Activated CD8-positive, alpha-beta T cell treated with anti-CD3 and anti-CD28 coated beads for 36 hours (primary cell): ENCODE measurements at regions not wholly inside any gene's neighbourhood (a gene's known extent, or its start where the extent isn't known, plus 50 kb on each side); places are given as distances from the start of the nearest gene placed in this dataset.

ENCODE experiments used
- ATAC-seq: fragments of 200-7000 bp; cut with Tn5 transposase; one replicate; pipeline ENCODE4 v1.10.0; 2021; ENCODE audit warnings: mild to moderate bottlenecking, moderate library complexity
- CTCF ChIA-PET: fragments of 350-600 bp; sonication (Branson Sonifier 250); formaldehyde crosslinking; loops from one replicate; lab custom pipeline; 2021; ENCODE audit warnings: antibody characterized with exemption; lab: Charles Lee
- POLR2A ChIA-PET: fragments of 350-600 bp; sonication (Branson Sonifier 250); formaldehyde crosslinking; loops from one replicate; lab custom pipeline; 2021; ENCODE audit warnings: antibody characterized with exemption; lab: Charles Lee
- DNase-seq: peaks from one replicate; pipeline ENCODE4 v3.0.0-alpha.2; 2020
- H3K27ac Mint-ChIP-seq: one replicate; pipeline ENCODE4 v1.8.0; 2021; ENCODE audit warnings: mild to moderate bottlenecking, mixed read lengths
- H3K27me3 Mint-ChIP-seq: one replicate; pipeline ENCODE4 v1.8.0; 2021; ENCODE audit warnings: mixed read lengths
- H3K36me3 Mint-ChIP-seq: one replicate; pipeline ENCODE4 v1.8.0; 2021; ENCODE audit warnings: low read depth, mixed read lengths
- H3K4me1 Mint-ChIP-seq: one replicate; pipeline ENCODE4 v1.8.0; 2021; ENCODE audit warnings: low read depth, mixed read lengths
- H3K4me3 Mint-ChIP-seq: one replicate; pipeline ENCODE4 v1.8.0; 2021; ENCODE audit warnings: mild to moderate bottlenecking, moderate library complexity, mixed read lengths
- H3K9me3 Mint-ChIP-seq: one replicate; pipeline ENCODE4 v1.8.0; 2021; ENCODE audit warnings: mixed read lengths
- CTCF ChIP-seq: fragments of 200-600 bp; IDR thresholded peaks from one replicate; pipeline ENCODE4 v1.8.0; 2022; ENCODE audit warnings: antibody characterized with exemption, mild to moderate bottlenecking
- intact Hi-C: fragments of 100-400 bp; cut with micrococcal nuclease; formaldehyde crosslinking; loops from one replicate; pipeline ENCODE4 v1.10.0; 2022

DNA sequence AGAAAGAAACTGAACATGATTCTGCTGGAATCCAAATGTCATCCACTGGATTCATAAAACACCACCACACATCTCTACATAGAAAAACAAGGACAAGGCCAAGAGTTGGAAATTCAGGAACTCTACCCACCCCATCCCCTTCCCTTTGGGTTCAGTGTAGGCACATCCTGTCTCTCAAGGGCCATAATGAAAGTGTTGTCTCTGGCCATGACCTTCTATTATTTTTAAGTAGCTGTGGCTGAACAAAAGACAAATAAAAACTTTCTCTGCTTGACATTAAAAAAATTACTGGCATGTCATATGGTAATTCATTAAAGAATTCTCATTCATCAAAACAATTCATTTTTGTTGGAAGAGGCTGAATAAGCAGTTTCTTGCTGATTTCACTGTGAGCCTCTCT, 54.9 kb upstream of the ZBTB18 start:
- ChIA-PET CTCF (no interaction called here), POLR2A (no interaction called here)
- ATAC-seq (no peak), DNase-seq (no peak)
- TF ChIP-seq CTCF = no peak
- no peaks in the 10 kb centered on the region for H3K36me3 Mint-ChIP-seq
- peaks cover 3% of the 10 kb centered on the region for H3K9me3 Mint-ChIP-seq
- no peak overlapping the region for H3K27ac Mint-ChIP-seq
- H3K4me3 Mint-ChIP-seq = no peak overlapping the region
- H3K27me3 Mint-ChIP-seq = no peaks in the 10 kb centered on the region
- intact Hi-C loops = no loop called here
- H3K4me1 Mint-ChIP-seq = no peaks in the 10 kb centered on the region

DNA sequence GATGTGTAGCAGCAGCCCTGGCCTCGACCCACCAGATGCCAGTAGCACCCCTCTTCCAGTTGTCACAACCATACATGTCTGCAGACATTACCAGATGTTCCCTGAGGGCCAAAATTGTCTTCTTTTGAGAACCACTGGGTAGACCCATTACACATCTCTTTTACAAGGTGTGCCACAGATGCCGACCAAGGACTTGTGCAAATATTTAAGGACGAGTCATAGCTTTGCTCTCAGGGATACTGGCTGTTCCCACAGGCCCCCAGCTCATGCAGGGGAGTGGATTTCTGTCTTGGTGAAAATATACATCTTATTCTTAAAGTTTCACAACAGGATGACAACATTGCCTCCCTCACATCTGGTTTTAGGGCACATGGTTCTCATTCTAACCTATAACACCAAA, 59.4 kb upstream of the ZBTB18 start:
- Mint-ChIP-seq H3K27me3 (no peaks in the 10 kb centered on the region), H3K27ac (no peak overlapping the region), H3K36me3 (no peaks in the 10 kb centered on the region), H3K4me3 (no peak overlapping the region), H3K4me1 (no peaks in the 10 kb centered on the region), H3K9me3 (peaks cover 14% of the 10 kb centered on the region)
- intact Hi-C loops = no loop called here
- no peak for ATAC-seq
- no peak for TF ChIP-seq CTCF
- ChIA-PET POLR2A (no interaction called here), CTCF (no interaction called here)
- no peak for DNase-seq

DNA sequence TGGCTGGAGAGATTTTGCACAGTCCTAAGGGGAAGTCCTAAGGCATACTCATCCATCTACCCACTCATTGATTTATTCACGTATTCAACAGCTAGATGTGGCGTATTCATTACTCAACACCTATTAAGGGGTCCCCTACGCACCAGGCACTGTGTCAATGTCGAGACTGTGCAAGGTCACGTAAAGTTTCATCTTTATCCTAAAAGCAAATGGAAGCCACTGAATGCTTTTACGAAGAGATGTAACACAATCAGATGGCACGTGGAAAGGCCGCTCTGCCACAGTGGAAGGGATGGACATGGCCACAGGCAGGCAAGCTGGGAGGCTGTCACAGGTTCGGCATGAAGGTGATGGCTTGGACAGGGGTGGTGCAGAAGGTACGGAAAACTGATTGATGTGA, 66.3 kb upstream of the ZBTB18 start:
- ChIA-PET POLR2A (no interaction called here), CTCF (no interaction called here)
- no peak overlapping the region for H3K4me3 Mint-ChIP-seq
- H3K36me3 Mint-ChIP-seq = no peaks in the 10 kb centered on the region
- H3K4me1 Mint-ChIP-seq = no peaks in the 10 kb centered on the region
- peaks cover under 1% of the 10 kb centered on the region for H3K9me3 Mint-ChIP-seq
- ATAC-seq (no peak), DNase-seq (no peak)
- intact Hi-C loops = no loop called here
- H3K27me3 Mint-ChIP-seq = no peaks in the 10 kb centered on the region
- no peak overlapping the region for H3K27ac Mint-ChIP-seq
- TF ChIP-seq CTCF = no peak

GRCh38 chr1:243982447-243983018, 68.5 kb upstream of the ZBTB18 start:
- ATAC-seq (no peak), DNase-seq (no peak)
- H3K4me3 Mint-ChIP-seq = no peak overlapping the region
- ChIA-PET POLR2A (no interaction called here), CTCF (no interaction called here)
- intact Hi-C loops = no loop called here
- H3K27ac Mint-ChIP-seq = no peak overlapping the region
- H3K36me3 Mint-ChIP-seq = no peaks in the 10 kb centered on the region
- no peaks in the 10 kb centered on the region for H3K27me3 Mint-ChIP-seq
- H3K4me1 Mint-ChIP-seq = no peaks in the 10 kb centered on the region
- no peak for TF ChIP-seq CTCF
- no peaks in the 10 kb centered on the region for H3K9me3 Mint-ChIP-seq

DNA sequence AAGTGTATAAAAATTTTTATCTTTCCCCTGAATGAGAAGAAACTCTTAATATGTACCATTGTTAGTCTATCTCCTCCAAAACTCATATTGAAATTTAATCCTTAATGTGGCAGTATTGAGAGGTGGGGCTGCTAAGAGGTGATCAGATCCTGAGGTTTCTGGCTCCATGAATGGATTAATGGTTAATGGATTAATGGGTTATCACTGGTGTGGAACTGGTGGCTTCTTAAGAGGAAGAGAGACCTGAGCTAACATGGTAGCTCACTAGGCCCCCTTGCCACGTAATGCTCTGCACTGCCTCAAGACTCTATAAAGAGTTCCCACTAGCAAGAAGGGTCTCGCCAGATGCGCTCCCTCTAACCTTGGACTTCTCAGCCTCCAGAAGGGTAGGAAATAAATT, 70.6 kb upstream of the ZBTB18 start:
- intact Hi-C loops = no loop called here
- POLR2A ChIA-PET = no interaction called here

More for the DNA sequence above, 70.6 kb upstream of the ZBTB18 start:
- DNase-seq (no peak), ATAC-seq (no peak)
- no peaks in the 10 kb centered on the region for H3K36me3 Mint-ChIP-seq
- H3K4me1 Mint-ChIP-seq = no peaks in the 10 kb centered on the region
- no peak overlapping the region for H3K27ac Mint-ChIP-seq
- CTCF ChIA-PET = no interaction called here
- no peak overlapping the region for H3K4me3 Mint-ChIP-seq
- TF ChIP-seq CTCF = no peak
- H3K9me3 Mint-ChIP-seq = no peaks in the 10 kb centered on the region
- H3K27me3 Mint-ChIP-seq = no peaks in the 10 kb centered on the region
